Dermis blood vessel endothelial cell (primary cell): ENCODE measurements at regions not wholly inside any gene's neighbourhood (a gene's known extent, or its start where the extent isn't known, plus 50 kb on each side); places are given as distances from the start of the nearest gene placed in this dataset.
"Not testable (repeated sequence)": the region's sequence is repeated elsewhere in the genome, so short reads cannot be mapped to it uniquely, and the experiment has no call there.

Source experiments
- DNase-seq: peaks from one replicate; pipeline ENCODE4 v3.0.0; 2010

DNA sequence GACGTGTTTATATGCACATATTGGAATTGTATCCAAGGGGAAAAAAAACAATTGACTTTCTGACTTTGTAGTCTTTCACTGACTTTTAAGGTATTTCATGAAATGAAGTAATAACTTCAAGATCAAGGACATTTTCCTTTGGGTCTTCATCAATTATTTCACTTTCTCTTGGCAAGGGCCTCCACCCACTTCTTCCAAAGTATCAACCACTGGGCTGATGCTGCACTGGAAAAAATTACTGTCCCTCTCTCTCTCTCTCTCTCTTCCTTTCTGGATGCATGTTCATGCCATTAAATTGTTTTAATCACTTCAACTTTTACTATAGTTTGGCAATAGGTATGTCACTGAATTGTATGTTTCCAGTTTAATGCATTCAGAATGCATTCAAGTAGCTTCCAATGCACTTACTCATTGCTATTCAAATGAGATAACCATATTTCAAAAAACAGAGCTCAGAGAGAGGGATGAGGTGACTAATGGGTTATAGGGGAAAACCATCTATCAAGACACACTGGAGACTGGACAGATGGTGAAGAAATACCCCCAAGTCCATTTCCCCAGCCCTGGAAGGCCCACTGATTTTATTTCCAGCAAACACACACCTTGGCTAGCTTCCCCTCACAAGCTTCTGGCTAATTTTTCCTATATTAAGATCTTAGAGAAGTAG, 585.3 kb downstream of the EBF1 start:
- no peak for DNase-seq

DNA sequence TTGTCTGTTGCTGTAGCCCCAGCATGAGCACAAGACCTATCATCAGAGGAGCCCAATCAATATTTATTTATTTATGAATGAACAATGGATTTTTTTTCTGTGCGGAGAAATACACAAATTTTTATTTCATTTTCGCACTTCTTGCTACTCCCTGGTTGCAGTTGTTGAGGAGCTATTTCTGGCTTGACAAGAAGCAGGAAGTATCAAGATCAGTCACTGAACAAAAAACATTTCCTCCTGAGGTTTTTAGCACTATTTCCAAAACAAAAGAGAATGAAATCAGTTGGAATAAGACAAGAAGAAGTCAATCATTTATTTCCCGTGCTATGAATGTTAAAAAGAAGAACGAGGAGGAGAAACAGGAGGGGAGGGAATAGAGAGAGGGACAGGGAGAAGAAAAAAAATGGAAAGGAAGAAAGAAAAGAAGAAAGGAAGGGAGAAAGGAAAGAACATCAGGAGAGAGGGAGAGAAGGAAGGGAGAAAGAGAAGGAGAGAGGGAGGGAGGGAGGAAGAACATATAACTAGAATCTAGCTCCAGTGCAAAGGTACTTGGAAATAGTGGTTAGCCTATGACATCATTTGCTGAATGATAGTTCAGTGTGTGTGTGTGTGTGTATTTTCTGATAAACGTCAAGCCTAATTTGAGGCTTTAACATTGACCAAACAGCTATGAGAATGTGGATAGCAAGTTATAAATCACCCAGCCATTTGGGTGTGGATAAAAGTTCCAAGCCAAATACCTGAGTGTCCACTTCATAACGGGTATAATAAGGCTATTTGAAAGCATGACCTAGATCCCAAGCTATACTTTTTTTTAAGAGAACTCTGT, 586.0 kb downstream of the EBF1 start:
- DNase-seq, result no peak

DNA sequence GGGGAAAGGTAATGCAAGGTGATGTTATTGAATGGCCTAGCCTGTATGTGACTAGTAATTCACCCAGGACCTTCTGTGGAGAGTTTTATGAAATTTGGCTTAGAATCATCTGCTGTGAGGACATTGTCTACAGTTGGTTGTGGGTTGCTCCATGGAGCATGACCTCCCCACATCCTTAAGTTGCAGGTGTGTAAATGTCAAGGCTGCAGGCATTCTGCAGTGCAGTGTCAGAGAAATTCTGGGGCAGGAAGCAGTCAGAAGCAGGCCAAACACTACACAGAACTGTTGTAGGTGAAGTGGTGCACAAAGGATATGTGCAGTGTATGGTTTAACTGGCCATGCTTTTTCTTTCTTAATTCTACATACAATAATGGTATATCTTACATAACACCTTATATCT, 588.3 kb downstream of the EBF1 start:
- DNase-seq, result no peak

DNA sequence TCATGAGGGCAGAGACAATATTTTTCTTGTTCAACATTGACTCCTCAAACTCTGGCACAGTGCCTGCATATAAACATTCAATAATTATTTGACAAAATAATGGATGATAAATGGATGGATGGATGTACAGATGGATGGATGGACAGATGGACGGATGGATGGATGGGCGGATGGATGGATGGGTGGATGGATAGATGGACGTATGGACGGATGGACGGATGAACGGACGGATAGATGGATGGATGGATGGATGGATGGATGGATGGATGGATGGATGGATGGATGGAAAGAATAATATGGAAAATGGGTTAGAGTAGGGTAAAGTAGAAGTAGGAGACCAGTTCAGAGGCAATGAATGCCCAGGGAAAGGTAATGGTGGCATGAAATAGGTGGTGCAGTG, 589.2 kb downstream of the EBF1 start:
- no peak for DNase-seq

DNA sequence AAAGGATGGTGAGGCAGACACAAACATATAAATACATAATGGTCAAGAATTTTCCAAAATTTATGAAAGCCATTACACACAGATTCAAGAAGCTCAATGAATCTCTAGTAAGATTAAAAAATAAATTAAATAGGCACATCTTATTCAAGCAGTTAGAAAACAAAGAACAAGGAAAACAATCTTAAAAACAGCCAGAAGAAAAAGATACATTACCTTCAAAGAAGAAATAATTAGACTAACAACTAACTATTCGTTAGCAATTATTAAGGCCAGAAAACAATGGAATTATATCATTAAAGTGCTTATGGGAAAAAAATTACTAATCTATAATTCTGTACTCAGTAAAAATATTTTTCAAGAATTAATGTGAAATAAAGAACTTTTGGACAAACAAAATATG, 593.1 kb downstream of the EBF1 start:
- no peak for DNase-seq

DNA sequence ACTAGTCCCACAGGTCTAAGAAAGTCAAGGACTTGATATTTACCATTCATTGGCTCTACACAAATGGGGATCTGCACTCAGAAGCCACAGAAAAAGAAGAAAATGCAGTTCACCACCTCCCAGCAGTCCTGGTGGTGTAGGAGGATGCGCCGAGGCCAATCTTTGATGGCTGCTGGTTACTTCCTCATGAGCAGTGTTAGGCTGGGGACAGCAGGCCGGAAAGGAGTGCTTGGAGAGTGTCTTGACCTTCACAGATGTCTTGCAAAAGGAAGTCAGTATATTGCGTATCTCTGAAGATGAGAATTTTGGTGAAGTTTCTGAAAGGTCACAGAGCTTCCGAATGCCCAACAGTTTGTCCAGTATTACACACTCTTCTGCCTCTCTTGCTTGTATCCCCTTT, 597.0 kb downstream of the EBF1 start:
- no peak for DNase-seq

DNA sequence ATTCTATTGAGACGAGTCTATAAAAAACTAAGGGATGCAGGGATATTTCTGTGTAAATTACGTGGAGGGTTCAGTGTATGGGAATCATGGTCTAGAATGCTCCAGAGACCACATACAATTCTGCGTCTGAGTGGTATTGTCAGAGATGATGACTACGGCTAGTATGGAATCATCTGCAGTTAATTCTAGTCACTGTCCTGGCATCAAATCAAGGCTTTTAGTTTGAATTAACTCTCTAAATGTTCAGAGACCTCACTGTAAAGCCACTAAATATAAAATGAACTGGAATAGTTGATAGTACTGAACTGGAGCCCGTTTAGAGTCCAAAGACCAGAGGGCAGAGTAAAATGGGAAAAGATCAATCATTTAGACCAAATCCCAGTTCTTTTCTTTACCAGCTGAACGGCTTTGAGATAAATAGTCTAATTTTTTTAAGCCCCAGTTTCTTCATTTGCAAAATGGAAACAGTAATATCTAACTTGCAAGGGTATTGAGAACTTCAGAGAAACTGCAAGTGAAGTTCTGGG, 599.8 kb downstream of the EBF1 start:
- no peak for DNase-seq

DNA sequence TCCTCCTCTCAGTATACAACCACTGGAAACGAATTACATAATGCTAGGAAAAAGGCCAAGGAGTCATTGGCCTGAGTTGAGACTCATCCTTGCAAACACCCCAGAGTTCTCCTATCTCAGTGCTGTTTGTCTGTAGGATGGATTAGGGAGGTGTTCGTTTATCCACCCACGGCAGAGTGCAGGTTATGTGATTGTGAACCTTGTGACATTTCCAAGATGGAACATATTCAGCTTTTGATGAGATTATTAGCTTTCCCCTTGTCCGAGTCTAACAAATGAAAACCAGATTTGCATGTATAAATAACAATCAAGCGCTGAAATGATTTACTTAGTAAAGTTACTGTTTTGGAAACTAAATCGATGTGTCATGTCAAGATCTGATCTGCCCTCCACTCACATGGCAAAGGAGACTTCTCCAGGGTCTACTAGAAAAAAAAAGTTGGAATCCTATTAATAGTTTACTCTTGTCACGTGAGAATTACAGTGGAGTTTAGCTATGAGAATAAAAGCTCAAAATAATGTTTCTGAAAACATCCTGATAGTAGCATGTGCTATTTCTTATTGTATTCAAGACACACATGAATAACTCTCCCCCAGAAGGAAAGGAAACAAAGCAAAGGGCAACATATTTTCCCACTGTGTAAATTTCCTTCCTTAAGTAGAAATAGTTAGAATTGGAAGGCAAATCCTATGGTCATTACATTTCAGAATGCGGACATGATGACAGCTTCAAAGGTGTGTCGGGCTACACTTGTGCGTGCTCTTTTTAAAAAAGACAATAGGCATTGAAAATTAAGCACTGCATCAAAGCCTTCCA, 600.4 kb downstream of the EBF1 start:
- DNase-seq, result peak; percentile 56

DNA sequence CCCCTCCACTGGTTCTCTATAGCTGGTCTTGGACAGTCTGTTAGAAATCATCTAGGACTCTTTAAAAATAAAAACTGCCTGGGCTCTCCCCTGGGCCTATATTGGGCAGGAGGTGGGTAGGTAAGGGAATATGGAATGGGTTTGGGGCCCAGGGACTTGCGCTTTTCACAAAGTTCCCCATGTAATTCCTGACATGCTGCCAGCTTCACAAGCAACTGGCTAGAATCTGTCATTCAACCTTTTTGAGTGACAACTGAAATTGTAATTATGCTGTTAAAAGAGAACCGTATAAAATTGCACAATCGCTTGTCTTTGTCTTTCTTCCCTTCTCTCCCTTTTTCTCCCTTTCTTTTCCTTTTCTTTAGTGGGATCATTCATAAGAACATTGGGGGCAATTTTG, 603.1 kb downstream of the EBF1 start:
- no peak for DNase-seq

DNA sequence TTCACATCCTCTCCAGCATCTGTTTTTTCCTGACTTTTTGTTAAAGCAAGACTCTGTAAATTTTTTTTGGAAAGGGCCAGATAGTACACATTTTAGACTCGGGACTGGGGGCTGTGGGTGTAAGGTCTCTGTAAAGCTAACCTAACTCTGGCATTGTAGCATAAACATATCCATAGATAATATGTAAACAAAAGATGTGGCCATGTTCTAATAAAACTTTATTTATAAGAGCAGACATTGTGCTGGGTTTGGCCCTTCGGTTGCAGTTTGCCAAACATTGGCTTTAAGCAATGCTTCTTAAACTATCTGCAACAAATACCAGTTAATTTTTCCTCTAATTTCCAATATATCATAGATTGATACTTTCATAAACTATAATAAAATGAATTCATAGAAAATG, 605.2 kb downstream of the EBF1 start:
- no peak for DNase-seq

DNA sequence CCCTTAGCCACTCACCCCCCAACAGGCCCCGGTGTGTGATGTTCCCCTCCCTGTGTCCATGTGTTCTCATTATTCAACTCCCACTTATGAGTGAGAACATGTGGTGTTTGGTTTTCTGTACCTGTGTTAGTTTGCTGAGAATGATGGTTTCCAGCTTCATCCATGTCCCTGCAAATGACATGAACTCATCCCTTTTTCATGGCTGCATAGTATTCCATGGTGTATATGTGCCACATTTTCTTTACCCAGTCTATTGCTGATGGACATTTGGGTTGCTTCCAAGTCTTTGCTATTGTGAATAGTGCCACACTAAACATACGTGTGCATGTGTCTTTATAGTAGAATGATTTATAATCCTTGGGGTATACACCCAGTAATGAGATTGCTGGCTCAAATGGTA, 605.7 kb downstream of the EBF1 start:
- DNase-seq, result not testable (repeated sequence)

DNA sequence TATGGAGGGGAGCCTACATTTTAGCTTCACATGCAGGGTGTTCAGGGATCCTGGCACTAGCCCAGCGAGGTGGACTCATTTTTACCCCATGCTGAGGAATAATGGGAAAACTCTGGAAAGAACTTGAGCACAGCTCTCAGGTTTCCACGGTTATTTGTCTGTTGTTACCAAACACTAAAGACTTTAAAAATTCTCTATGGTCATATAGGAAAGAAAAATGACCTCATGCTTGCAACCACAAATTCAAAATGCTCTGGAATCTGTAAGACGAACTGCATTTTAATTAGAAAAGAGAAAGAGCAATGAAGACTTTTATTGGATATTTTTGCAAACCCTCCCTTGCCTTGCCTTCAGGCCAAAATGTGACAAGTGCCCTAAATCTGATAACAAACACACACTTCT, 606.9 kb downstream of the EBF1 start:
- no peak for DNase-seq

DNA sequence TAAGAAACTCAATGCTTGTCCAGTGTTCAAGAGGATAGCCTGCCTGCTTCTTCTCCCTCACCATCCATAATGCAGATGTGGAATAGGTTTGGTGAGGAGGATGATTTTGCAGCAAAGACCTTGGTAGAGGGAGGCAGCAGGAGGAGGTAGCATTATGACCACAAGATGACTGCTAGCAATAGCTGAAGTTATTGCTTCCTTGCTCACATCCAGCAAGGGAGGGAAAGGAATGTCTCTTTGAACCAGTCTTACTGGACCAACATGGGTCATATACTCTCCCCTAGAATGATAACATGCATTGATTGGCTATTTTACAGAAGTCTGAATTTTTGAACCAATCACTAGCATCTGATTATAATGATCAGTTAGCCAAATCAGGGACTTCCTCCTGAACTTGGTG, 607.6 kb downstream of the EBF1 start:
- no peak for DNase-seq

DNA sequence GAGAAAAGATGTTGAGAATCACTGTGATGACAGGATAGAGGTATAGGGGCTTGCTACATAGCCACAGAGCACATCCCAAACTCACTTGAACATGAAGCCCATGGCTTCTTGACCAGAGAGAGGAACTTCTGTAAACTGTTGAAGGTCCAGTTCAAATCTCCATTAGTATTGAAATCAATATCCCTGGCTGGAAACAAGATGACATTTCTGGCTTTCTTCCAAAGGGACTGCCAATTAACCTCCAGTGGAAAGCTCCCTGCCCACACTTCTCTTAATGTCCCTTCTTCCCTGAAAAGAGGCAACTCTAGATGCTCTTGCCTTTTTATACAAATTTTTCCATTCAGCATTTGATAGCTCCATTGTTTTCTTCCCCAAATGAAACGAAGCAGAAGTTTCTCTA, 612.1 kb downstream of the EBF1 start:
- no peak for DNase-seq

DNA sequence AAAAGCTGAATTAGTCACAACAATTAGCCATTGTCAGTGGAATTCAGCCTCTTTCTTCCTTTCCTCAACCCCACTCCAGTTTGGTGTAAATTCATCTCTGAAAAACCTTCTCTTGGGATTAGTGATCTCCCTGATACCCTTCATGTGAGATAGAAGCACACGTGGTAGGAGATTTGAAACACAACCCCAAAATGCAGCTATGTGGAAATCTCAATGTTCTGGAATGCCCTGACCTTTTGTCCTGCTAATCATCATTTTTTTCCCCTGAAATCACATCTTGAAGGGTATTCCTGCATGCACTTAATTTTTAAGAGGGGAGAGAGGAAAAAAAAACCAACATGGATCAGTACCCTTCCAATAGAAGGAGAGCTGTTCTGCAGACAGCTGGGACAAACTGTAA, 612.6 kb downstream of the EBF1 start:
- DNase-seq, result no peak

DNA sequence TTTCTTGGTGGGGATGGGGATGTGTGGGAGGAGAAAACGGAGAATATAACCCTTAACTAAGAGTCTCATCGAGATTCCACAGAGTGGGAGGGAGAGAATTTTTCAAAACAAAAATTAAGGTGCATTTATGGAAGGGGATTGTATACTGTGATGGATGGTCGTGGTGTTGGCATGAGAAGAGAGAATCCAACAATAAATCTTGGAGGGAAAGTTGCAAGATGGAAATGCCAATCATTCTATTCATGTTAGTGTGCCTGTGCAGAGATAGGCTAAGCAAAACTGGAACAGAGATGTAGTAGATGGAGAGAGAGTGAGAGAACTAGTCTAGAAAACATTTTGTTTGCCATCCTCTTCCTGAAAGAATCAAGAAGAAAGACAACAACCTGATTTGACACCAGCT, 613.1 kb downstream of the EBF1 start:
- DNase-seq, result no peak

DNA sequence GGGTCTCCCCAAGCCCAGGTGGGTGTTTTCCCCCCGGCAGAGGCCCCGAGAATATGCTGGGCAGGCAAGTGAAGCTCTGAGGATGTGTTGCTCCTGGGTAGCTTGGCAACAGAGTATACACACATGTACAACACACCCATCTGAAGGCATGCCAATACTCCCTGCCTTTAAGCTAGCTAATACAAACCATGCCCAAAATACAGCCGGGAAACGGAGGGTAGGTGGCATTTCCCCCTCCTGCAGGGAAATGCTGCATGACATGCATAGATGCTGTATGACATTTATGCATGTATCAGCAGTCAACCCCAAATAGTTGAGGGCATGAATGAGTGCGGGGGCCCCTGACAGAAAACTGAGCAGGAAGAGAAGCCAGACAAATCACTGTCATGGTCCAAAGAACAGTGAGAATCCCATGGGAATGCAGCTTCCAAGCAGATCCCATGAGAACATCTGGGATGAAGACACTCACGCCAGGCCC, 614.1 kb downstream of the EBF1 start:
- DNase-seq, result no peak

DNA sequence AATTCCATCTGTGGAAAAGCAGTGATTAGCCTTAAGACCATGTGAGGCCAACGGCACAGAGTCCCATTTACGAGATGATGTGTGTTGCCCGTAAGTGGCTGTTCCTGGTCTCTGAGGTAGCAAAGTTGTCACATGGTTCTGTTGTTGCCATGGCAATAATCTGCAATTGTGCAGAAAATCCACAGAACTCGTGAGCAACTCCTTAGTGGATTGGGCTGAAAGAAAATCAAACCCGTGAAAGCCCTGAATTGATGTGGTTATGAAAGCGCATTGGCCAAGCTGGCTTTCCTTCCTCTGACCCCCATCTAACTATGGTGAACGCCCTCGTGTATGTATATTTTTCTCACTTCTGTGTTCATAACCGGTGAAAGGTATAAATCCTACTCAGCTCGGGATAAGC, 614.7 kb downstream of the EBF1 start:
- DNase-seq, result no peak

DNA sequence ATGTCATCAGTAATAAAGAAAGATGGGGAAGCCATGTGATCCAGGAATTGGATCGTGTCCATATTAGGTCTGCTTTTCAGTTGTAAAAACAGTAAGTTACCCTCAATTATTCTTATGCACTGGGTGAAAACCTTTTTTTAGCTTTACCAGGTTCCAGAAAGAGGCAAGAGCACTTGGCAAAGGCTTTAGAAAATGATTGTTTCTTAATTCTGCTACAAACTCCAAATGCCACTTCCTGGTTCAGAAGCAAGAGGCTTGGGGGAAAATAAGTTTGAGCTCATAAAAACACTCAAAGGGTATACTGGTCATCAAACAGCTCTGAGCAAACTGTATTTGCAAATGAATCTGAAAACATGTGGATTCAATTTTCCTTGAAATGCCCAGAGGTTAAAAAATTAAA, 615.6 kb downstream of the EBF1 start:
- DNase-seq, result no peak

DNA sequence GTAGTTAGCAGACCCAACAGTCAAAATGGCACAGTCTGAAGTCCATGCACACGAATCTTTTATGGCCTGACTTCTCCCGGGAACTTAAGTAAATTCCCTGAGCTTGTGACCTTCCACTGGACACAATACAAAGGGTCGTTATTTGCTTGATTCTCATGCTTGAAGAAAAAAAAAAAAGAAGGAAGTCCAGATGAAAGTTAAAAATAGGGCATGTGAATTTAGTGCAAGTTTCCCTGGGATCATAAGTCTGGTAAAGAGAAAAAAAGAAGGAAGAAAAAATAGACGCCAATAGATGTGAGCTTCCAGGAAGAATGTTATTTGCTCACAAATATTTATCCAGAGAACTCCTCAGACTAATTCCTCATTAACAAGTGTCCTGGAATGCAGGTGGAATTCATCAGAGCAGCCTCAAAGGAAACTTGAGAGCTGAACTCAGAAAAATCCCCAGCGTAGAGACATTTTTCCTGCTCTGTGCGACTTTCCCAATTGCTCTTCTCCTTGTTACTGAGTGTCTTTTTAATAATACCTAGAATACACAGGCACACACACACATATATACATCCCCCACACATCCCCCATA, 616.3 kb downstream of the EBF1 start:
- no peak for DNase-seq

DNA sequence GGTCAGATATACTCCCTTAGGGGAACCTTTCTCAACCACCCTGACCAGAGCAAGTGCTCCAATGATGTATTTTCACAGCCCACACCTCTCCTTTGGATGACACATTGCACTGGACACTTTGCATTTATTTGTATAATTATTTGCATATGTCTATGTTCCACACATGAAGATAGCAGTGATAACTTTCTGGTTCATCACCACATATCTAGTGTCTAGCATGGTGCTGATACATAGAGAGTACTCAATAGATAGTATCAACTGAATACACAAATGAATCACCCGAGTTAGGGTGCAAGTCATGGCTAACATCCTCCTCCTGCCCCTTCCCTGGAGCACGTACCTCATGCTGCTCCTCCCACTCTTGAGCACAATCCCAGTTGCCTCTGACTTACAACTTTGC, 617.6 kb downstream of the EBF1 start:
- DNase-seq, result no peak

DNA sequence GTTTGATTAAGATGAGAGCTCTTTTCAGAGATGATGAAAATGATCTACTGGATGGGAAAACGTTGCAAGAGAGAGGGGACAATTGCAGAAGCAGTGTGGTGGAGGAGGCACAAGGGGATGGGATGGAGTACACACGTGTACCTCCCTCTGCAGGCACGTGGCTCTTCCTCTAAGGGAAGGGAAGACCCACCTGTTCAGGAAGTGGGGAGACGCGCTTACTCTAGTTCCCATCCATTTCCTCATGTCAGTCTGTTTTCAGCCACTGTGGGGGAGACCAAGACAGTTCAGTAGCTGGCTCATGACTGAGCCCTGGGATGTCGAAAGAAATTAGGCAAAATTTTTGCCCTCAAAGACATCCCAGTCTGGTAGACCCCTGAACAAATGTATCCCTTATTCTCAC, 619.2 kb upstream of the CLINT1 start:
- no peak for DNase-seq

DNA sequence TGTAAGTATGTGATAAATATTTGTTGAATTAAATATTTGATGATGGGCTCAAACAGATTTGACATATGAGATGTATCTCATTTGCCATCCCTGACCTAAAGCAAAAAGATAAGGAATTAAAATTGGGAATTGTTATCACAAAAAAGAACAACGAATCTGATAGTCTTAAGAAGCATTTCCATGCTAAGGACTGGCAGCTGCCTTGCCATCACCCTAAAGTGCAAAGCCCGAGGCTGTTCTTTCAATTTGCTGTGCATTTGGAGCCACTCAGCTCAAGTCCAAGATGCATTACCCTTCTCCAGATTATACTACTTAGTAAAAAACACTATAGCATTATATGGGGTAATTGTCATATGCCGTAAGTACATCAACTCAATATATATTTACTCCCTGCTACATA, 618.3 kb upstream of the CLINT1 start:
- DNase-seq, result no peak
